ENCODE measurements at regions not wholly inside any gene's neighbourhood (a gene's known extent, or its start where the extent isn't known, plus 50 kb on each side); places are given as distances from the start of the nearest gene placed in this dataset.
"Not testable (repeated sequence)": the region's sequence is repeated elsewhere in the genome, so short reads cannot be mapped to it uniquely, and the experiment has no call there.

- DNase-seq = no peak
Observed at GRCh38 chr7:109331423-109331822, 761.7 kb downstream of the DNAJB9 start.

GRCh38 chr7:109335951-109336350 is 766.3 kb downstream of the DNAJB9 start:
- DNase-seq = no peak

GRCh38 chr7:109336531-109336930 is 766.9 kb downstream of the DNAJB9 start:
- no peak for DNase-seq

GRCh38 chr7:109343678-109344077 is 774.0 kb downstream of the DNAJB9 start:
- no peak for DNase-seq

GRCh38 chr7:109351493-109351892 is 781.8 kb downstream of the DNAJB9 start:
- no peak for DNase-seq

GRCh38 chr7:109354000-109354399 is 784.3 kb downstream of the DNAJB9 start:
- no peak for DNase-seq

GRCh38 chr7:109354552-109354951 is 784.9 kb downstream of the DNAJB9 start:
- no peak for DNase-seq

- no peak for DNase-seq
Observed at GRCh38 chr7:109375823-109376222, 806.1 kb downstream of the DNAJB9 start.

- DNase-seq = no peak
Observed at GRCh38 chr7:109376576-109376975, 806.9 kb downstream of the DNAJB9 start.

- no peak for DNase-seq
Observed at GRCh38 chr7:109377076-109377884, 807.6 kb downstream of the DNAJB9 start.

GRCh38 chr7:109386959-109387358 is 817.3 kb downstream of the DNAJB9 start:
- DNase-seq = no peak

- DNase-seq = no peak
Observed at GRCh38 chr7:109387530-109387929, 817.9 kb downstream of the DNAJB9 start.

GRCh38 chr7:109391240-109391639 is 821.6 kb downstream of the DNAJB9 start:
- DNase-seq = no peak

- DNase-seq = no peak
Observed at GRCh38 chr7:109402107-109402506, 832.4 kb downstream of the DNAJB9 start.

GRCh38 chr7:109407756-109408155 is 838.1 kb downstream of the DNAJB9 start:
- no peak for DNase-seq

- DNase-seq = no peak
Observed at GRCh38 chr7:109437957-109438356, 868.3 kb downstream of the DNAJB9 start.

GRCh38 chr7:109449760-109450159 is 880.1 kb downstream of the DNAJB9 start:
- DNase-seq = no peak

GRCh38 chr7:109456116-109456515 is 886.4 kb downstream of the DNAJB9 start:
- no peak for DNase-seq

GRCh38 chr7:109460296-109460695 is 890.6 kb downstream of the DNAJB9 start:
- no peak for DNase-seq

- no peak for DNase-seq
Observed at GRCh38 chr7:109462171-109462570, 892.5 kb downstream of the DNAJB9 start.

GRCh38 chr7:109467729-109468128 is 898.1 kb downstream of the DNAJB9 start:
- not testable (repeated sequence) for DNase-seq

GRCh38 chr7:109473172-109473571 is 903.5 kb downstream of the DNAJB9 start:
- no peak for DNase-seq

GRCh38 chr7:109476409-109476808 is 906.7 kb downstream of the DNAJB9 start:
- no peak for DNase-seq

- DNase-seq = no peak
Observed at GRCh38 chr7:109479388-109479787, 909.7 kb downstream of the DNAJB9 start.

GRCh38 chr7:109490607-109491006 is 920.9 kb downstream of the DNAJB9 start:
- not testable (repeated sequence) for DNase-seq

All from NCI-H2107 (cell line).